ENCODE measurements at regions not wholly inside any gene's neighbourhood (a gene's known extent, or its start where the extent isn't known, plus 50 kb on each side); places are given as distances from the start of the nearest gene placed in this dataset.
"Not testable (repeated sequence)": the region's sequence is repeated elsewhere in the genome, so short reads cannot be mapped to it uniquely, and the experiment has no call there.

DNA sequence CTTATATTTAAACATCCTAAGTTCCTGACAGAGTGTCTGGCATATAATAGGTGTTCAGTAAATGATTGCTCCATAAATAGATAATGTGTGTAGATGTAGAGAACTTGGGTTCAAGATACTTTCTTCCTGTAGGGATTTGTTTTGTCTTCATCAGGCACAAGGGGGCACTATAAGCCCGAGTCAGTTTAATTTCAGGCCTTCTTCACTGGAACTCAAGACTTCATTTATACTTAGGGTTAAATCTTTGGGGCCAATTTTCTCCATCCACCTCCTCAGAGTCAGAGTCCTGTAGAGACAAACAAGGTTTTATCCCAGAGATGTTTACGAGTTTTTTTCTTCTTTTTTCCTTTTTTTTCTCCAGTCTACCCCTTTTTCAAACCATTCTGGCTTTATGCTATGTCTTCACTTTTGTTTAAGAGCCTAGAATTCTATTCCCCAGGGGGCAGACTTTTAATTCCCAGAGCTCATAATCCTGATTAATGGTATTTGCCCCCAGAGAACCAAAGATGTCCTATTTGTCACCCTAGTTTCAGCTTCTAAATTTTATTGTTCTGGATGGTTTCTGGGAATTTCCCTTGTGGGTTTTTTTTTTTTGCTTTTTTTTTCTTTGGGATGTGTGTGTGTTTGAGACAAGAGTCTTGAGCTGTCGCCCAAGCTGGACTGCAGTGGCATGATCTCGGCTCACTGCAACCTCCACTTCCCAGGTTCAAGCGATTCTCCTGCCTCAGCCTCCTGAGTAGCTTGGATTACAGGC lies 88.4 kb downstream of the HFE start:
- no peak for DNase-seq

DNA sequence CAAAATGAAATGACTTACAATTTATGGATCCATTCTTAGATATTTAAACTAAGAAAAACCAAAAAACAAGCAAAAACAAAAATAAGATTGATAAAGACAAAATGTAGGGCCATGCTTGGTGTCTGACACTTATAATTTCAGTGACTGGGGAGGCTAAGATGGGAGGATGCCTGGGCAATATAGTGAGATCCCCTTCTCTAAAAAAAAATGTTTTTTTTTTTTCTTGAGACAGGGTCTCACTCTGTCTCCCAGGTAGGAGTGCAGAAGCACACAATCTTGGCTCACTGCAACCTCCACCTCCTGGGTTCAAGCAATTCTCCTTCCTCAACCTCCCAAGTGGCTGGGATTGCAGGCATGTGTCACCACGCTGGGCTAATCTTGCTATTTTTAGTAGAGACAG lies 92.4 kb downstream of the HFE start:
- no peak for DNase-seq

- DNase-seq, result no peak
These were observed 93.1 kb downstream of the HFE start for GRCh38 chr6:26180346-26180745.

DNA sequence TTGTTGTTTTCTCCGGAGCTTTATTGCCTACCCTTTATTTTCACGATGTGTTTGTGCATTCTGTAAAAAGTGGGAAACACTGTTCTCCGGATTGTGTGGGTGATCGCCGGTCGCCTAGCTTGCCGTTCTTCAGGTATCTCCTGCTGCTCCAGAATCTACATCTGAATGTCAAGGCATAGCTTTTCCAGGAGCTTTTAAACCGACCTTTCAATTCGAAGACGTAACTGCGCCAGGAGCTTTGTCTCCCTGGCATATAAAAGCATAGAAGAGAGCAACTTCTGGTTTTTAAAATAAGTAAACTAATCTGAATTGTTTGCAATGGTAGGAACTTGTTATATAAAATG lies 96.0 kb downstream of the HFE start:
- no peak for DNase-seq

- DNase-seq, result no peak
These were observed 96.5 kb downstream of the HFE start for GRCh38 chr6:26183581-26184366.

DNA sequence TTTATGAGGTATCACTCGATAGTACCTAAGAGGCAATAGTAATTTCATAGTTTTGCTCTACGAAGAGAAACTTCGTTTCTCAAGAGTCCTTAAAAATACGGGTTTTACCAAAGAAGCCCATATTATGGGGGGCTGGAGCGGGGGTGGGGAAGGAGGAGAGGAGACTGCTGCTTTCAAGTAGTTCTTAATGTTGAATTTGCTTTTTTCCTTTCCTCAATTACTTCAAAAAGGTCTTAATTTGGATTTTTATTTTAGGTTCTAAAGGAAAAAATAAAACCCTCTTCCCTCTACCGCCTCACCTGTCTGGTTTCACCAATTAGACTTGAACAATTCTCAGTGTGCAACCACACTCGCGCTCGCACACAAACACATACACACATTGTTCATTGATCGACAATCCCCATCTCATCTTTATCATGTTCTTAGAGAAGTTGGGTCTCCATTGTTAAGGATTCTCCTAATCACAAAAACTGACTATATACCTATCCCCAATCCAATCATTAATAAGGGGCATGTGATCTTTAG lies 97.2 kb downstream of the HFE start:
- no peak for DNase-seq

- DNase-seq, result no peak
These were observed 97.8 kb downstream of the HFE start for GRCh38 chr6:26185004-26185403.

GRCh38 chr6:26185802-26186201 lies 98.6 kb downstream of the HFE start:
- DNase-seq, result no peak

DNA sequence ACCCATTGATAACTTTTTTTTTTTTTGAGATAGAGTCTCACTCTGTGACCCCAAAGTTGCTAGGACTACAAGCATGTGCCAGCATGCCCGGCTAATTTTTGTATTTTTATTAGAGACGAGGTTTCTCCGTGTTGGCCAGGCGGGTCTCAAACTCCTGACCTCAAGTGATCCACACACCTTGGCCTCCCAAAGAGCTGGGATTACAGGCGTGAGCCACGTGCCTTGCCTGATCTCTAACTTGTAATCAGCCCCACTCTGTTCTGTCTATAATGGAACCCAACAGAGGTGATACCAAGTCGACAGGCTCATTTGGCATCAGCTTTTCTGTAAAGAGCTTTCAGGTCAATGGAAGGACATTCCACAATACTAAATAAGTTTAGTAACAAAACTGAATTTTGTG lies 99.4 kb downstream of the HFE start:
- no peak for DNase-seq

GRCh38 chr6:26187292-26187691 lies 100.1 kb downstream of the HFE start:
- no peak for DNase-seq

GRCh38 chr6:26187981-26188635 lies 100.9 kb downstream of the HFE start:
- DNase-seq, result peak; percentile 67

DNA sequence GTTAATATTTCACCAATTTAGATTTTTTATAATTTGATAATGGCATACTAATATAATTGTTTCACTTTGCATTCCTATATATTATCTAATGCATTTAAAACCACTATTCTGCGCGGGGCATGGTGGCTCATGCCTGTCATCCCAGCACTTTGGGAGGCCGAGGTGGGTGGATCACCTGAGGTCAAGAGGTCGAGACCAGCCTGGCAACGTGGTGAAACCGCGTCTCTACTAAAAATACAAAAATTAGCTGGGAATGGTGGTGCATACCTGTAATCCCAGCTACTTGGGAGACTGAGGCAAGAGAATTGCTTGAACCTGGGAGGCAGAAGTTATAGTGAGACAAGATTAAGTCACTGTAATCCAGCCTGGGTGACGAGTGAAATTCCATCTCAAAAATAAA lies 104.3 kb downstream of the HFE start:
- not testable (repeated sequence) for DNase-seq

GRCh38 chr6:26193467-26194328 lies 106.5 kb downstream of the HFE start:
- no peak for DNase-seq

- no peak for DNase-seq
These were observed 107.1 kb downstream of the HFE start for GRCh38 chr6:26194329-26194701.

GRCh38 chr6:26194816-26195375 lies 107.7 kb downstream of the HFE start:
- no peak for DNase-seq

DNA sequence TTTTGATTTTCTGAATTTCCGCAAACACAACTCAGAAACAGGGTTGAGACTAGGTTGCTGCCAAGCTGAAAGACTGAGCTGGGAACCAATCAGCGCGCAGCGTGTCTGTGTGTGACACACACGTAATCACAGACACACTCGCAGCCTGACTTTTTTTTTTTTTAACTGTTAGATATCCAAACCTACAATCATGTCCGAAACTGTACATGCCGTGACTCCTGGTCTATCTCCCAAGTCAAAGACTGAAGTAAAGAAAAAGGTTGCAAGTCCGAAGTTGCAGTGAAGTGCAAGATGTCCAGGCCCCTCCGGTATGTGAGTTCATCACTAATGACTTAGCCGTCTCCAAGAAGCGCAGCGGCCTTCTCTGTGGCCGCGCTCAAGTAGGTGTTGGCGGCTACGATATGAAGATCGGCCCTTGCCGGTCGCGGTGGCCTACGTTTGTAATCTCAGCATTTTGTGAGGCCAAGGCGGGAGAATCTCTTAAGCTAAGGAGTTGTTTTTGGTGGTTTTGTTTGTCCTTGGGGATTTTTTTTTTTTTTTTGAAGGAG lies 108.2 kb downstream of the HFE start:
- DNase-seq, result peak; percentile 68

GRCh38 chr6:26195924-26196845 lies 109.0 kb downstream of the HFE start:
- DNase-seq, result no peak

- peak; percentile 86 for DNase-seq
These were observed 109.8 kb downstream of the HFE start for GRCh38 chr6:26196846-26197635.

GRCh38 chr6:26197636-26197932 lies 110.4 kb downstream of the HFE start:
- no peak for DNase-seq

- no peak for DNase-seq
These were observed 110.9 kb downstream of the HFE start for GRCh38 chr6:26197933-26198721.

Data from NCI-H187 treated with DMSO at 0.1 percent for 48 hours (cell line).